Smooth muscle cell (in vitro differentiated cells): ENCODE measurements at regions not wholly inside any gene's neighbourhood (a gene's known extent, or its start where the extent isn't known, plus 50 kb on each side); places are given as distances from the start of the nearest gene placed in this dataset.

Source experiments
- DNase-seq: peaks from one replicate; lab custom pipeline; 2025; ENCODE audit not compliant: unreplicated experiment; lab: John Stamatoyannopoulos, UW
- H2AFZ ChIP-seq: fragments of 200-600 bp; sonication (generic); 2 replicates; pipeline ENCODE4 v1.6.0; 2016; ENCODE audit warnings: antibody characterized with exemption, low read depth, mild to moderate bottlenecking
- H3F3A ChIP-seq: fragments of 200-600 bp; sonication (generic); 2 replicates; pipeline ENCODE4 v1.6.0; 2017; ENCODE audit warnings: antibody characterized with exemption, low read depth
- H3K27ac ChIP-seq: fragments of 200-600 bp; sonication (generic); 2 replicates; pipeline ENCODE4 v1.5.1; 2016; ENCODE audit warnings: low read depth, mild to moderate bottlenecking
- H3K27me3 ChIP-seq: fragments of 200-600 bp; sonication (generic); 2 replicates; pipeline ENCODE4 v1.6.1; 2016; ENCODE audit warnings: low read depth, mild to moderate bottlenecking
- H3K36me3 ChIP-seq: fragments of 200-600 bp; sonication (generic); 2 replicates; pipeline ENCODE4 v1.5.1; 2016; ENCODE audit warnings: low read depth
- H3K4me1 ChIP-seq: fragments of 200-600 bp; sonication (generic); 2 replicates; pipeline ENCODE4 v1.5.1; 2016; ENCODE audit warnings: low read depth
- H3K4me2 ChIP-seq: fragments of 200-600 bp; sonication (generic); 2 replicates; pipeline ENCODE4 v1.6.0; 2016; ENCODE audit warnings: mild to moderate bottlenecking
- H3K4me3 ChIP-seq: fragments of 200-600 bp; sonication (generic); 2 replicates; pipeline ENCODE4 v1.5.1; 2016; ENCODE audit warnings: mild to moderate bottlenecking
- H3K79me2 ChIP-seq: fragments of 200-600 bp; sonication (generic); 2 replicates; pipeline ENCODE4 v1.6.0; 2016; ENCODE audit warnings: low read depth, mild to moderate bottlenecking
- H3K9ac ChIP-seq: fragments of 200-600 bp; sonication (generic); 2 replicates; pipeline ENCODE4 v1.6.0; 2016; ENCODE audit warnings: low read depth
- H3K9me3 ChIP-seq: fragments of 200-600 bp; sonication (generic); replicated peaks from 2 replicates; pipeline ENCODE4 v1.5.1; 2016; ENCODE audit warnings: low read depth
- H4K20me1 ChIP-seq: fragments of 200-600 bp; sonication (generic); 2 replicates; pipeline ENCODE4 v1.6.0; 2016; ENCODE audit warnings: low read depth
- CTCF ChIP-seq: fragments of 200-600 bp; sonication (generic); IDR thresholded peaks from 2 replicates; pipeline ENCODE4 v1.5.1; 2017; ENCODE audit warnings: borderline replicate concordance, mild to moderate bottlenecking, antibody characterized with exemption; ENCODE audit not compliant: insufficient read depth, poor library complexity, severe bottlenecking
- WGBS: methylation state at CpG from one replicate; pipeline ENCODE4 v1.1.7; 2016; ENCODE audit warnings: low lambda C conversion rate; 5-methylcytosine and 5-hydroxymethylcytosine counted together

DNA sequence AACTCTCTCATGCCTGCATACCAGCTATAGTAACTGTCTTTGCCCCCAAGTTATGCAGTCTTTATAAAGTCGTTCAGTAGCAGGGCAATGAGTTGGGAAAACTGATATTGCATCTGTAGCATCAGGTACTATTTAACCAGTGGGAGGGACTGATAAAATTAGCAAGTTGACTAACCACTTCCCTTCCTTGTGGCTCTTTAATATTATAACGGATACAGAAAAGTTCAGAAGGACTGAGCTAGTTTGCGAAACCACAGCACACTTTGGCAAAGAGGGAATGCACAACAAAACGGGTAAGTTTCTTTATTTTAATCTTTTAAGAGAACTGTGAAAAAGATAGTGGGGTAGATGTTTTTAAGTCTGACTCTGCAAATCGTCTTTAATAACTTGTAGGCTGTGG lies 205.3 kb upstream of the HDAC9 start:
- no peaks in the 10 kb centered on the region for H4K20me1 ChIP-seq
- DNase-seq, result no peak
- peak overlapping the region; percentile 59 for H3K4me2 ChIP-seq
- no peak overlapping the region for H2AFZ ChIP-seq
- no peaks in the 10 kb centered on the region for H3K36me3 ChIP-seq
- 30% methylated on average over 5 of the region's 5 CpGs for WGBS
- H3K9me3 ChIP-seq, result no peaks in the 10 kb centered on the region
- TF ChIP-seq CTCF, result no peak
- H3K27me3 ChIP-seq, result no peaks in the 10 kb centered on the region
- H3K27ac ChIP-seq, result no peak overlapping the region
- H3K79me2 ChIP-seq, result no peaks in the 10 kb centered on the region
- no peaks in the 10 kb centered on the region for H3F3A ChIP-seq
- H3K4me3 ChIP-seq, result no peak overlapping the region
- no peak overlapping the region for H3K9ac ChIP-seq
- no peaks in the 10 kb centered on the region for H3K4me1 ChIP-seq

GRCh38 chr7:18290865-18291264 lies 204.7 kb upstream of the HDAC9 start:
- no peaks in the 10 kb centered on the region for H3K9me3 ChIP-seq
- WGBS, result 44% methylated on average over 1 of the region's 1 CpG
- H3K4me1 ChIP-seq, result no peaks in the 10 kb centered on the region
- no peaks in the 10 kb centered on the region for H3K36me3 ChIP-seq
- TF ChIP-seq CTCF, result no peak
- peak overlapping the region; percentile 59 for H3K4me2 ChIP-seq
- no peak overlapping the region for H3K9ac ChIP-seq
- H3K79me2 ChIP-seq, result no peaks in the 10 kb centered on the region
- no peaks in the 10 kb centered on the region for H4K20me1 ChIP-seq
- no peak overlapping the region for H2AFZ ChIP-seq
- DNase-seq, result no peak
- no peaks in the 10 kb centered on the region for H3K27me3 ChIP-seq
- H3K4me3 ChIP-seq, result no peak overlapping the region
- H3F3A ChIP-seq, result no peaks in the 10 kb centered on the region
- H3K27ac ChIP-seq, result no peak overlapping the region

GRCh38 chr7:18292584-18292983 lies 203.0 kb upstream of the HDAC9 start:
- no peaks in the 10 kb centered on the region for H3K4me1 ChIP-seq
- H2AFZ ChIP-seq, result no peak overlapping the region
- no peaks in the 10 kb centered on the region for H4K20me1 ChIP-seq
- H3K4me2 ChIP-seq, result no peak overlapping the region
- no peak overlapping the region for H3K27ac ChIP-seq
- WGBS, result 47% methylated on average over 2 of the region's 2 CpGs
- H3K9me3 ChIP-seq, result no peaks in the 10 kb centered on the region
- no peak overlapping the region for H3K4me3 ChIP-seq
- no peaks in the 10 kb centered on the region for H3K27me3 ChIP-seq
- TF ChIP-seq CTCF, result no peak
- no peaks in the 10 kb centered on the region for H3F3A ChIP-seq
- H3K79me2 ChIP-seq, result no peaks in the 10 kb centered on the region
- H3K36me3 ChIP-seq, result no peaks in the 10 kb centered on the region
- DNase-seq, result no peak
- H3K9ac ChIP-seq, result no peak overlapping the region

GRCh38 chr7:18293759-18294158 lies 201.8 kb upstream of the HDAC9 start:
- 100% methylated on average over 2 of the region's 2 CpGs for WGBS
- H3K4me3 ChIP-seq, result no peak overlapping the region

More at GRCh38 chr7:18293759-18294158, 201.8 kb upstream of the HDAC9 start:
- H3K9me3 ChIP-seq, result no peaks in the 10 kb centered on the region
- H3K27me3 ChIP-seq, result no peaks in the 10 kb centered on the region
- H3K79me2 ChIP-seq, result no peaks in the 10 kb centered on the region
- H3K4me2 ChIP-seq, result no peak overlapping the region
- no peaks in the 10 kb centered on the region for H4K20me1 ChIP-seq
- no peak overlapping the region for H2AFZ ChIP-seq
- no peaks in the 10 kb centered on the region for H3K4me1 ChIP-seq
- no peak for TF ChIP-seq CTCF
- H3K9ac ChIP-seq, result no peak overlapping the region
- DNase-seq, result no peak
- no peaks in the 10 kb centered on the region for H3F3A ChIP-seq
- no peaks in the 10 kb centered on the region for H3K36me3 ChIP-seq
- H3K27ac ChIP-seq, result no peak overlapping the region
